ENCODE measurements at regions not wholly inside any gene's neighbourhood (a gene's known extent, or its start where the extent isn't known, plus 50 kb on each side); places are given as distances from the start of the nearest gene placed in this dataset.

DNA sequence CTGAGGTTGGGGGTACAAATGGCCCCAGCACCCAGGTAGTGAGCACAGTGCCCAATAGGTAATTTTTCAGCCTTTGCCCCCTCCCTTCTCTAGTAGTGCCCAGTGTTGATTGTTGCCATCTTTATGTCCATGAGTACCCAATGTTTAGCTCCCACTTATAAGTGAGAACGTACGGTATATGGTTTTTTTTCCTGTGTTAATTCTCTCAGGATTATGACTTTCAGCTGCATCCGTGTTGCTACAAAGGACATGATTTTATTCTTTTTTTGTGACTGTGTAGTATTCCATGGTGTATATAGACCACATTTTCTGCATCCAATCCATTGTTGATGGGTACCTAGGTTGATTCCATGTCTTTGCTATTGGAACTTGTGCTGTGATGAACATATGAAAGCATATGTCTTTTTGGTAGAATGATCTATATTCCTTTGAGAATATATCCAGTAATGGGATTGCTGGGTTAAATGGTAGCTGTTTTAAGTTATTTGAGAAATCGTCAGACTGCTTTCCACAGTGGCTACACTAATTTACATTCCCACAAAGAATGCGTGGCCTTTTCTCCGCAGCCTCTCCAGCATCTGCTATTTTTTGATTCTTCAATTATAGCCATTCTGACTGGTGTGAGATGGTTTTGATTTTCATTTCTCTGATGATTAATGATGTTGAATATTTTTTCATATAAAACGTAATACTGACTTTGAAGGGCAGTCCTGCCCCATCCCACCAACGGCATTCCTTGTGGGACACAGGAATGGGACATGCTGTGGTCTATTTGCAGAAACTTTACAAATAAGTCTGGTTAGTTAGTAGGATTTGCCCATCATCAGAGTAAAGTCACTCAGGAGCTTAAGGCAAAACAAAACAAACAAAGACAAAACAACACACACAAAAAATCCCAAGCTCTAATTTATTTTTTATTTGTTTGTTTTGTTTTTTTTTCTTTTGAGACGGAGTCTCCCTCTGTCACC is 135.0 kb downstream of the MYCN start:
- no peak for DNase-seq (ENCODE audit: extremely low spot score in 2 of 2)
- TF ChIP-seq POLR2A (IDR thresholded peaks at IDR 0.05), result no peak
- H3K4me1 ChIP-seq, result no peaks in the 10 kb centered on the region
- no peaks in the 10 kb centered on the region for H3K36me3 ChIP-seq
- H3K27me3 ChIP-seq, result no peaks in the 10 kb centered on the region
- no peak overlapping the region for H3K27ac ChIP-seq
- H3K9me3 ChIP-seq, result no peaks in the 10 kb centered on the region
- intact Hi-C loops (cut with DNase I), result no loop called here
- H3K4me3 ChIP-seq, result no peak overlapping the region

- Histone ChIP-seq H3K27me3 (no peaks in the 10 kb centered on the region), H3K4me3 (no peak overlapping the region), H3K27ac (no peak overlapping the region), H3K36me3 (no peaks in the 10 kb centered on the region), H3K4me1 (no peaks in the 10 kb centered on the region), H3K9me3 (no peaks in the 10 kb centered on the region)
- TF ChIP-seq, protein P1, sequence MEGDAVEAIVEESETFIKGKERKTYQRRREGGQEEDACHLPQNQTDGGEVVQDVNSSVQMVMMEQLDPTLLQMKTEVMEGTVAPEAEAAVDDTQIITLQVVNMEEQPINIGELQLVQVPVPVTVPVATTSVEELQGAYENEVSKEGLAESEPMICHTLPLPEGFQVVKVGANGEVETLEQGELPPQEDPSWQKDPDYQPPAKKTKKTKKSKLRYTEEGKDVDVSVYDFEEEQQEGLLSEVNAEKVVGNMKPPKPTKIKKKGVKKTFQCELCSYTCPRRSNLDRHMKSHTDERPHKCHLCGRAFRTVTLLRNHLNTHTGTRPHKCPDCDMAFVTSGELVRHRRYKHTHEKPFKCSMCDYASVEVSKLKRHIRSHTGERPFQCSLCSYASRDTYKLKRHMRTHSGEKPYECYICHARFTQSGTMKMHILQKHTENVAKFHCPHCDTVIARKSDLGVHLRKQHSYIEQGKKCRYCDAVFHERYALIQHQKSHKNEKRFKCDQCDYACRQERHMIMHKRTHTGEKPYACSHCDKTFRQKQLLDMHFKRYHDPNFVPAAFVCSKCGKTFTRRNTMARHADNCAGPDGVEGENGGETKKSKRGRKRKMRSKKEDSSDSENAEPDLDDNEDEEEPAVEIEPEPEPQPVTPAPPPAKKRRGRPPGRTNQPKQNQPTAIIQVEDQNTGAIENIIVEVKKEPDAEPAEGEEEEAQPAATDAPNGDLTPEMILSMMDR (IDR thresholded peaks at IDR 0.05), result no peak
- TF ChIP-seq POLR2AphosphoS5 (IDR thresholded peaks at IDR 0.05; ENCODE audit: insufficient read depth in 1 of 2, low read depth in 1 of 2) (no peak), POLR2A (IDR thresholded peaks at IDR 0.05) (no peak)
- DNase-seq (ENCODE audit: extremely low spot score in 2 of 2), result no peak
- intact Hi-C loops (cut with DNase I), result no loop called here
Measured at GRCh38 chr2:16073921-16074425, 133.6 kb downstream of the MYCN start.

GRCh38 chr2:16073471-16073870 is 133.1 kb downstream of the MYCN start:
- no peak for DNase-seq (ENCODE audit: extremely low spot score in 2 of 2)
- TF ChIP-seq POLR2A (IDR thresholded peaks at IDR 0.05) (no peak), POLR2AphosphoS5 (IDR thresholded peaks at IDR 0.05; ENCODE audit: insufficient read depth in 1 of 2, low read depth in 1 of 2) (no peak)
- TF ChIP-seq, protein P1 (IDR thresholded peaks at IDR 0.05), result no peak
- H3K4me3 ChIP-seq, result no peak overlapping the region
- no peak overlapping the region for H3K27ac ChIP-seq
- intact Hi-C loops (cut with DNase I), result no loop called here
- H3K36me3 ChIP-seq, result no peaks in the 10 kb centered on the region
- H3K9me3 ChIP-seq, result no peaks in the 10 kb centered on the region
- H3K27me3 ChIP-seq, result no peaks in the 10 kb centered on the region
- H3K4me1 ChIP-seq, result no peaks in the 10 kb centered on the region

DNA sequence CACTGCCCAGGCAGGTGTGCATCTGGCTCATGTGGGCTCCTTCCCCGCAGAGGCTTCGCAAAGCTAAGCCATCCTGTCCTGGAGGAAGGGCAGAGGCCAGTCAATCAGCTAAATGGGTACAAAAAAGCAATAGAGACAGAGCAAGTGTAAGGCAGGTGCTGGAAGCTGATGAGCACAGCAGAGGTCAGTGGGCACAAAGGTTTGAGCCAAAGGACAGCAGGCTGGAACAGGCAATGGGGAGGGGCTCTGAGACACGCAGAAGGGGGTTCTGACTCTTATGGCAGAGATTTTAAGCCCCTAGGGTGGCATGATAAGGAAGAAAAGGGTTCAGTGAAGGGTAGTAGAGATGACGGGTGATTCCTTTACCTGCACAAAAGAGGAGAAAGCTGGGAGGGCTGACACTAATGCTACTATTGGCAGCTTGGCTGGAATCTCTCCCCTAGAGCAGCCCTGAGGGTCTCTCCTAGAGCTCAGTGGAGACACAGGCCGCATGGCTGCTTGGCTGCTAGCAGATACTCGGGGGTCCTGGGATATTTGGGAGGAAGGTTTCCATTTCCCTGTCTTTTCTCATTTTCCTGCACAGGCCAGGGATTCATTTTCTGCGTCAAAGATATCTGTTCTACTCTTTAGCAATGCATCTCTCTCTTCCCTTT is 132.4 kb downstream of the MYCN start:
- no peaks in the 10 kb centered on the region for H3K27me3 ChIP-seq
- no peaks in the 10 kb centered on the region for H3K9me3 ChIP-seq
- DNase-seq (ENCODE audit: extremely low spot score in 2 of 2), result no peak
- H3K27ac ChIP-seq, result no peak overlapping the region
- H3K4me1 ChIP-seq, result no peaks in the 10 kb centered on the region
- H3K4me3 ChIP-seq, result no peak overlapping the region
- TF ChIP-seq POLR2AphosphoS5 (IDR thresholded peaks at IDR 0.05; ENCODE audit: insufficient read depth in 1 of 2, low read depth in 1 of 2) (no peak), POLR2A (IDR thresholded peaks at IDR 0.05) (no peak)
- TF ChIP-seq, protein P1 (IDR thresholded peaks at IDR 0.05), result no peak
- no peaks in the 10 kb centered on the region for H3K36me3 ChIP-seq
- intact Hi-C loops (cut with DNase I), result no loop called here

DNA sequence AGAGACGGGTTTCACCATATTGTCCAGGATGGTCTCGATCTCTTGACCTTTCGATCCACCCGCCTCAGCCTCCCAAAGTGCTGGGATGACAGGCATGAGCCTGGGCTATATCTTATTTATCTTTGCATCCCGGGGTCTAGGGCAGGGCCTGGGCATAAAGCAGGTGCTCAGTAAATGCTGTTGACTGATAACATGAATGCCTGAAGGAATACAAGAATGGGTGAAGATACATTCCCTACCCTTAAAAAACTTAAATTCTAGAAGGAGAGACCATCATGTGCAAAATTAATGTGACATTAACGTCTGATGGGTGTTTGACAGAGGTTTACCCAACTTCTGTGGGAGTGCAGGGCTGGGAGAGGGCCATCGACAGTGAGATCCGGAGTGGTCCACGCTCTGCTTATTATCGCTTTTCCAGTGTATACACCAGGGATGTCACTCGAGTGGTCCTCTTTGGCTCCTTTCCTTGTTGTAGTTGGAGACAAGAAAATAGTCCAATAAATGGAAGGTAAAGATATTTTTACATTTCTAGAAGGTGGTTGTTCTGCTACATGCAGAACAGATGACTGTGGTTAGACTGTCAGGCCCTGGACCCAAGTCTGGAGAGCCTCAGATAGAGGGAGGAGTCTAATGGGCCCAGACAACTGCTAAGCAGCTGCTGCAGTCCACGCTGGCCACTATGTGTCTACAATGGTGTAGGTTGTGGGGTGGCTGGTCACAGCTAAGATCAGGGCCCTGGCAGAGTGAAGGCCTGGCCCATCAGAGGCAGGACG is 131.7 kb downstream of the MYCN start:
- Histone ChIP-seq H3K27me3 (no peaks in the 10 kb centered on the region), H3K36me3 (no peaks in the 10 kb centered on the region), H3K4me1 (no peaks in the 10 kb centered on the region), H3K4me3 (no peak overlapping the region), H3K27ac (no peak overlapping the region), H3K9me3 (no peaks in the 10 kb centered on the region)
- intact Hi-C loops (cut with DNase I), result no loop called here
- TF ChIP-seq POLR2AphosphoS5 (IDR thresholded peaks at IDR 0.05; ENCODE audit: insufficient read depth in 1 of 2, low read depth in 1 of 2) (no peak), POLR2A (IDR thresholded peaks at IDR 0.05) (no peak)
- TF ChIP-seq, protein P1 (IDR thresholded peaks at IDR 0.05), result no peak
- DNase-seq (ENCODE audit: extremely low spot score in 2 of 2), result no peak
